ENCODE measurements at regions not wholly inside any gene's neighbourhood (a gene's known extent, or its start where the extent isn't known, plus 50 kb on each side); places are given as distances from the start of the nearest gene placed in this dataset.
A peak's percentile ranks its signal among the peaks of the same experiment; 100 is the strongest.

GRCh38 chr5:114305402-114306207, 56.3 kb upstream of the KCNN2 start:
- Histone ChIP-seq H3K36me3 (replicated peaks; ENCODE audit: low read depth, low read length) (no peaks in the 10 kb centered on the region), H3K9ac (ENCODE audit: low read length) (no peak overlapping the region), H3K79me2 (ENCODE audit: low read length) (no peaks in the 10 kb centered on the region), H4K20me1 (ENCODE audit: insufficient read depth, low read length) (no peaks in the 10 kb centered on the region), H3K9me3 (ENCODE audit: insufficient read depth, low read length) (no peaks in the 10 kb centered on the region), H3K27me3 (ENCODE audit: low read depth, low read length) (no peaks in the 10 kb centered on the region), H3K4me3 (ENCODE audit: low read length) (no peak overlapping the region), H3K4me2 (ENCODE audit: low read length) (peak overlapping the region; percentile 36), H3K27ac (ENCODE audit: low read length) (no peak overlapping the region), H2AFZ (ENCODE audit: low read depth, low read length) (peak overlapping the region; percentile 91), H3K4me1 (ENCODE audit: low read length) (no peaks in the 10 kb centered on the region)
- TF ChIP-seq EZH2phosphoT487 (IDR thresholded peaks at IDR 0.05; ENCODE audit: low read depth) (no peak), CTCF (IDR thresholded peaks at IDR 0.05; ENCODE audit: low read depth, low read length) (peak; percentile 66)

- no peaks in the 10 kb centered on the region for H4K20me1 ChIP-seq (ENCODE audit: insufficient read depth, low read length)
- H3K9ac ChIP-seq (ENCODE audit: low read length) = no peak overlapping the region
- H2AFZ ChIP-seq (ENCODE audit: low read depth, low read length) = no peak overlapping the region
- no peaks in the 10 kb centered on the region for H3K79me2 ChIP-seq (ENCODE audit: low read length)
- no peak overlapping the region for H3K27ac ChIP-seq (ENCODE audit: low read length)
- H3K36me3 ChIP-seq (replicated peaks; ENCODE audit: low read depth, low read length) = no peaks in the 10 kb centered on the region
- no peaks in the 10 kb centered on the region for H3K27me3 ChIP-seq (ENCODE audit: low read depth, low read length)
- H3K4me3 ChIP-seq (ENCODE audit: low read length) = no peak overlapping the region
- no peak overlapping the region for H3K4me2 ChIP-seq (ENCODE audit: low read length)
- TF ChIP-seq EZH2phosphoT487 (IDR thresholded peaks at IDR 0.05; ENCODE audit: low read depth) (no peak), CTCF (IDR thresholded peaks at IDR 0.05; ENCODE audit: low read depth, low read length) (no peak)
- H3K9me3 ChIP-seq (ENCODE audit: insufficient read depth, low read length) = no peaks in the 10 kb centered on the region
- peaks cover 7% of the 10 kb centered on the region for H3K4me1 ChIP-seq (ENCODE audit: low read length)
These were observed 53.9 kb upstream of the KCNN2 start for GRCh38 chr5:114308017-114308416.

- Histone ChIP-seq H3K4me2 (ENCODE audit: low read length) (no peak overlapping the region), H3K9me3 (ENCODE audit: insufficient read depth, low read length) (no peaks in the 10 kb centered on the region), H4K20me1 (ENCODE audit: insufficient read depth, low read length) (no peaks in the 10 kb centered on the region), H3K9ac (ENCODE audit: low read length) (no peak overlapping the region), H3K27me3 (ENCODE audit: low read depth, low read length) (no peaks in the 10 kb centered on the region), H3K27ac (ENCODE audit: low read length) (no peak overlapping the region), H3K36me3 (replicated peaks; ENCODE audit: low read depth, low read length) (no peaks in the 10 kb centered on the region), H3K4me1 (ENCODE audit: low read length) (peaks cover 7% of the 10 kb centered on the region), H2AFZ (ENCODE audit: low read depth, low read length) (no peak overlapping the region), H3K4me3 (ENCODE audit: low read length) (no peak overlapping the region), H3K79me2 (ENCODE audit: low read length) (no peaks in the 10 kb centered on the region)
- TF ChIP-seq EZH2phosphoT487 (IDR thresholded peaks at IDR 0.05; ENCODE audit: low read depth) = no peak
- TF ChIP-seq CTCF (IDR thresholded peaks at IDR 0.05; ENCODE audit: low read depth, low read length) = no peak
These were observed 53.4 kb upstream of the KCNN2 start for GRCh38 chr5:114308508-114308907.

- H4K20me1 ChIP-seq (ENCODE audit: insufficient read depth, low read length) = no peaks in the 10 kb centered on the region
- no peaks in the 10 kb centered on the region for H3K79me2 ChIP-seq (ENCODE audit: low read length)
- H3K36me3 ChIP-seq (replicated peaks; ENCODE audit: low read depth, low read length) = no peaks in the 10 kb centered on the region
- no peaks in the 10 kb centered on the region for H3K27me3 ChIP-seq (ENCODE audit: low read depth, low read length)
- no peak overlapping the region for H2AFZ ChIP-seq (ENCODE audit: low read depth, low read length)
- H3K9ac ChIP-seq (ENCODE audit: low read length) = no peak overlapping the region
- H3K4me3 ChIP-seq (ENCODE audit: low read length) = no peak overlapping the region
- no peak overlapping the region for H3K27ac ChIP-seq (ENCODE audit: low read length)
- TF ChIP-seq CTCF (IDR thresholded peaks at IDR 0.05; ENCODE audit: low read depth, low read length) = no peak
- no peak for TF ChIP-seq EZH2phosphoT487 (IDR thresholded peaks at IDR 0.05; ENCODE audit: low read depth)
- no peak overlapping the region for H3K4me2 ChIP-seq (ENCODE audit: low read length)
- H3K4me1 ChIP-seq (ENCODE audit: low read length) = peaks cover 20% of the 10 kb centered on the region
- no peaks in the 10 kb centered on the region for H3K9me3 ChIP-seq (ENCODE audit: insufficient read depth, low read length)
These were observed 51.2 kb upstream of the KCNN2 start for GRCh38 chr5:114310666-114311065.
